Activated CD4-positive, alpha-beta T cell treated with anti-CD3 and anti-CD28 coated beads for 36 hours (primary cell): ENCODE measurements at regions not wholly inside any gene's neighbourhood (a gene's known extent, or its start where the extent isn't known, plus 50 kb on each side); places are given as distances from the start of the nearest gene placed in this dataset.

Experiments
- ATAC-seq: fragments of 200-7000 bp; cut with Tn5 transposase; one replicate; pipeline ENCODE4 v1.10.0; 2021; ENCODE audit warnings: mild to moderate bottlenecking, moderate library complexity
- CTCF ChIA-PET: fragments of 350-600 bp; sonication (Branson Sonifier 250); formaldehyde crosslinking; loops from one replicate; lab custom pipeline; 2021; ENCODE audit warnings: antibody characterized with exemption; lab: Charles Lee
- POLR2A ChIA-PET: fragments of 350-600 bp; sonication (Branson Sonifier 250); formaldehyde crosslinking; loops from one replicate; lab custom pipeline; 2021; ENCODE audit warnings: antibody characterized with exemption, inconsistent platforms; lab: Charles Lee
- DNase-seq: peaks from one replicate; pipeline ENCODE4 v3.0.0-alpha.2; 2020
- H3K27ac Mint-ChIP-seq: one replicate; pipeline ENCODE4 v1.8.0; 2021; ENCODE audit warnings: mixed read lengths
- H3K27me3 Mint-ChIP-seq: one replicate; pipeline ENCODE4 v1.8.0; 2021; ENCODE audit warnings: mixed read lengths
- H3K36me3 Mint-ChIP-seq: one replicate; pipeline ENCODE4 v1.8.0; 2021; ENCODE audit warnings: low read depth, mixed read lengths
- H3K4me1 Mint-ChIP-seq: one replicate; pipeline ENCODE4 v1.8.0; 2021; ENCODE audit warnings: mixed read lengths
- H3K4me3 Mint-ChIP-seq: one replicate; pipeline ENCODE4 v1.8.0; 2021; ENCODE audit warnings: mild to moderate bottlenecking, moderate library complexity, mixed read lengths
- H3K9me3 Mint-ChIP-seq: one replicate; pipeline ENCODE4 v1.8.0; 2021; ENCODE audit warnings: low read depth, mixed read lengths
- intact Hi-C, 2 experiments: fragments of 100-400 bp; cut with DNase I in 1 of 2; cut with micrococcal nuclease in 1 of 2; formaldehyde crosslinking; loops; one replicate each; pipeline versions ENCODE4 v1.14.2 to v1.15.1; 2022 to 2024; cut with DNase I, micrococcal nuclease

GRCh38 chr3:31390466-31390865, 142.3 kb upstream of the STT3B start:
- peaks cover 13% of the 10 kb centered on the region for H3K4me1 Mint-ChIP-seq
- H3K36me3 Mint-ChIP-seq = peaks cover 3% of the 10 kb centered on the region
- DNase-seq (no peak), ATAC-seq (no peak)
- ChIA-PET CTCF (interaction anchor here (0.7 to 1.2 kb wide), 2 partner anchors 23 to 440 kb away, joined by 3 to 4 read pairs; no protein-coding TSS in a partner anchor), POLR2A (no interaction called here)
- no peak overlapping the region for H3K4me3 Mint-ChIP-seq
- intact Hi-C loops = no loop called here
- H3K9me3 Mint-ChIP-seq = peaks cover 6% of the 10 kb centered on the region
- H3K27me3 Mint-ChIP-seq = no peaks in the 10 kb centered on the region
- H3K27ac Mint-ChIP-seq = no peak overlapping the region

GRCh38 chr3:31391150-31391549, 141.6 kb upstream of the STT3B start:
- DNase-seq (no peak), ATAC-seq (no peak)
- intact Hi-C loops = no loop called here
- Mint-ChIP-seq H3K9me3 (peaks cover 6% of the 10 kb centered on the region), H3K36me3 (peaks cover 3% of the 10 kb centered on the region), H3K4me1 (peaks cover 13% of the 10 kb centered on the region), H3K27ac (no peak overlapping the region), H3K4me3 (no peak overlapping the region), H3K27me3 (no peaks in the 10 kb centered on the region)
- CTCF ChIA-PET = interaction anchor here (1.2 kb wide), 1 partner anchor 24 kb away, joined by 4 read pairs; no protein-coding TSS in a partner anchor
- POLR2A ChIA-PET = no interaction called here

DNA sequence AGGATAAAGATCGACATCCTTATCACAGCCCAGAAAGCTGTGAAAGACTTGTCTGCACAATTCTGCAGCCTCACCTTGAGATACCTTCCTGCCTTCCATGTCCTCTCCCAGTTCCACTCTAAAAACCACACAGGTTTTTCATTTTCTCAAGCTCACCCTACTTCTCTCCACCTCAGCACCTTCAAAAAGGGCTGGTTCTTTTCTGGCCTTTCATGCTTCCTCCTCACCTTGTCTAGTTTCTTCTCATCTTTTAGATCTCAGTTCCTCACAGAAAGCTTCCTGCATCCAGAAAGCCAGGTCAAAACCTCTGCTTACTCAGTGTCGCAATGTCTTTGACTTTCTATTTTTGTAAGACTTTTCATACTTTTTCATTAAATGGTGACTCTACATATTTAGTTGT, 140.2 kb upstream of the STT3B start:
- ChIA-PET CTCF (interaction anchor here (0.5 to 1.1 kb wide), 4 partner anchors 9 to 625 kb away, joined by 3 to 4 read pairs (median 3); no protein-coding TSS in a partner anchor), POLR2A (no interaction called here)
- DNase-seq = no peak
- Mint-ChIP-seq H3K27ac (no peak overlapping the region), H3K4me3 (no peak overlapping the region), H3K36me3 (no peaks in the 10 kb centered on the region), H3K9me3 (peaks cover 1% of the 10 kb centered on the region), H3K4me1 (peaks cover 13% of the 10 kb centered on the region), H3K27me3 (no peaks in the 10 kb centered on the region)
- intact Hi-C loops = no loop called here
- no peak for ATAC-seq

- Mint-ChIP-seq H3K4me1 (peaks cover 18% of the 10 kb centered on the region), H3K36me3 (no peaks in the 10 kb centered on the region), H3K9me3 (peaks cover 8% of the 10 kb centered on the region), H3K27me3 (no peaks in the 10 kb centered on the region), H3K4me3 (no peak overlapping the region), H3K27ac (no peak overlapping the region)
- ChIA-PET POLR2A (no interaction called here), CTCF (no interaction called here)
- intact Hi-C loops = no loop called here
- ATAC-seq (no peak), DNase-seq (no peak)
These were observed 133.5 kb upstream of the STT3B start for GRCh38 chr3:31399271-31399670.

DNA sequence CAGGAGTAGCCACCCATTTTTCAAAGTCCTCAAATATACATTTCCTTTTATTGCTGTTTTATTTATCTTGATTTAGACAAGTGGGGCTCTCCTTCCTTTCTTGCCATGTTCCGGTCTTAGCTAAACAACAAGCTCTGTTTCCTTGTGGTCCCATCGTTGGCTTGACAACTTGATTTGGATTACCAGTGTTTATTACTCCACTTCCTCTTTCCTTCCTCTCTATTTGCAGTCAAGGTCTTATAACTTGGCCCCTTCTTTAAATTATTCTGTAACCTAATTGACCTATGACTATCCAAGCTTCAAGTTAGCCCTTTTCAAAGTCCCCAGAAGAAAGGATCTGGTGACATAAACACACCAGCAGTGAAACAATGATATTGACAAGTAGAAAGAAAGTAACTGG, 130.6 kb upstream of the STT3B start:
- Mint-ChIP-seq H3K9me3 (peaks cover 8% of the 10 kb centered on the region), H3K27ac (no peak overlapping the region), H3K27me3 (no peaks in the 10 kb centered on the region), H3K4me3 (no peak overlapping the region), H3K4me1 (peaks cover 20% of the 10 kb centered on the region), H3K36me3 (no peaks in the 10 kb centered on the region)
- ATAC-seq = no peak
- POLR2A ChIA-PET = no interaction called here
- no peak for DNase-seq
- intact Hi-C loops = no loop called here
- CTCF ChIA-PET = interaction anchor here (0.6 to 0.9 kb wide), 3 partner anchors 10 to 544 kb away, joined by 3 read pairs; no protein-coding TSS in a partner anchor

- H3K27me3 Mint-ChIP-seq = no peaks in the 10 kb centered on the region
- H3K4me1 Mint-ChIP-seq = peaks cover 20% of the 10 kb centered on the region
- ATAC-seq (no peak), DNase-seq (no peak)
- no peak overlapping the region for H3K27ac Mint-ChIP-seq
- POLR2A ChIA-PET = no interaction called here
- intact Hi-C loops = no loop called here
- H3K4me3 Mint-ChIP-seq = no peak overlapping the region
- H3K9me3 Mint-ChIP-seq = peaks cover 8% of the 10 kb centered on the region
- no peaks in the 10 kb centered on the region for H3K36me3 Mint-ChIP-seq
- CTCF ChIA-PET = no interaction called here
These were observed 129.5 kb upstream of the STT3B start for GRCh38 chr3:31403197-31403596.

DNA sequence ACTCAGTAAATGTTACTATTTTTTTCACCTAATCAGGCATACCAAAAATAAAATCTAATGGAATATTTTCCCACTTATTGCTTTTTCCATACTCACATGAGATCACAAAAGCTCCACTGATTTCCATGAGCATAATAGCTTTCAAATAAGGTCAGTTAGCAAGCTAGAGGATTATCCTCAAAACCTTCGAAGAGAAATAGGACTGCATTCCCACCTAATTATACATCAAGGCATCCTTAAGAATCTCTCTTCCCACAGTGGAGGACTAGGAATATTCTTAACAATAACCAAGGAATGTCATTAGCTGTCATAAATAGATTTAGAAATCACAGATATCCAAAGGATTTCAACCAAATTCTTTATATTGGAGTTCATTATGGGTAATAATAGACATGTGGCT, 127.9 kb upstream of the STT3B start:
- Mint-ChIP-seq H3K36me3 (no peaks in the 10 kb centered on the region), H3K4me3 (no peak overlapping the region), H3K4me1 (peaks cover 17% of the 10 kb centered on the region), H3K9me3 (peaks cover 4% of the 10 kb centered on the region), H3K27me3 (no peaks in the 10 kb centered on the region), H3K27ac (no peak overlapping the region)
- POLR2A ChIA-PET = no interaction called here
- intact Hi-C loops = no loop called here
- CTCF ChIA-PET = interaction anchor here (0.7 kb wide), 1 partner anchor 39 kb away, joined by 3 read pairs; no protein-coding TSS in a partner anchor
- ATAC-seq (no peak), DNase-seq (no peak)

- DNase-seq (no peak), ATAC-seq (no peak)
- CTCF ChIA-PET = no interaction called here
- no peaks in the 10 kb centered on the region for H3K36me3 Mint-ChIP-seq
- H3K27me3 Mint-ChIP-seq = no peaks in the 10 kb centered on the region
- H3K27ac Mint-ChIP-seq = no peak overlapping the region
- H3K9me3 Mint-ChIP-seq = no peaks in the 10 kb centered on the region
- POLR2A ChIA-PET = no interaction called here
- intact Hi-C loops = no loop called here
- peaks cover 14% of the 10 kb centered on the region for H3K4me1 Mint-ChIP-seq
- H3K4me3 Mint-ChIP-seq = no peak overlapping the region
These were observed 127.2 kb upstream of the STT3B start for GRCh38 chr3:31405515-31405914.

DNA sequence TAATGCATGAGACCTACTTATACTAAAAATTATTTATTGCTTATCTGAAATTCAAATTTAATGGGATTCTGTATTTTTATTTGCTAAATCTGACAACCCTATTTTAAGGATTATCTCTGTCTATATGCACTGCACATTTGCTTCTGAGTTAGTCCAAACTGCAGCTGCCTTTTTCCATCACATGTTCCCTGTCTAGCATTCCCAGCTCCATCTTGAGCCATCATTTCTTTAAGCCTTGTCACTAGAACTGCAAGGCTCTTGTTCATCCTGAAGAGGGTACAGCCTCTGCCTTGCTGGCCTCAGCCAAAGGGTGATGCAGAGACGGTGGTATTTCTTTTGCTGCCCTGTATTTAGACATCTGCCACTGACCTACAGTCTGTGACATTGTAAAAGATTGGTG, 125.8 kb upstream of the STT3B start:
- CTCF ChIA-PET = no interaction called here
- intact Hi-C loops = no loop called here
- no peaks in the 10 kb centered on the region for H3K27me3 Mint-ChIP-seq
- H3K4me3 Mint-ChIP-seq = no peak overlapping the region
- POLR2A ChIA-PET = interaction anchor here (0.5 kb wide), 1 partner anchor 34 kb away, joined by 3 read pairs; no protein-coding TSS in a partner anchor
- DNase-seq (no peak), ATAC-seq (no peak)
- peaks cover 14% of the 10 kb centered on the region for H3K4me1 Mint-ChIP-seq
- no peaks in the 10 kb centered on the region for H3K9me3 Mint-ChIP-seq
- H3K36me3 Mint-ChIP-seq = no peaks in the 10 kb centered on the region
- no peak overlapping the region for H3K27ac Mint-ChIP-seq

GRCh38 chr3:31407665-31408064, 125.1 kb upstream of the STT3B start:
- ATAC-seq (no peak), DNase-seq (no peak)
- POLR2A ChIA-PET = no interaction called here
- peaks cover 11% of the 10 kb centered on the region for H3K4me1 Mint-ChIP-seq
- CTCF ChIA-PET = no interaction called here
- no peaks in the 10 kb centered on the region for H3K36me3 Mint-ChIP-seq
- H3K27me3 Mint-ChIP-seq = no peaks in the 10 kb centered on the region
- H3K27ac Mint-ChIP-seq = no peak overlapping the region
- intact Hi-C loops = no loop called here
- H3K9me3 Mint-ChIP-seq = no peaks in the 10 kb centered on the region
- H3K4me3 Mint-ChIP-seq = no peak overlapping the region

DNA sequence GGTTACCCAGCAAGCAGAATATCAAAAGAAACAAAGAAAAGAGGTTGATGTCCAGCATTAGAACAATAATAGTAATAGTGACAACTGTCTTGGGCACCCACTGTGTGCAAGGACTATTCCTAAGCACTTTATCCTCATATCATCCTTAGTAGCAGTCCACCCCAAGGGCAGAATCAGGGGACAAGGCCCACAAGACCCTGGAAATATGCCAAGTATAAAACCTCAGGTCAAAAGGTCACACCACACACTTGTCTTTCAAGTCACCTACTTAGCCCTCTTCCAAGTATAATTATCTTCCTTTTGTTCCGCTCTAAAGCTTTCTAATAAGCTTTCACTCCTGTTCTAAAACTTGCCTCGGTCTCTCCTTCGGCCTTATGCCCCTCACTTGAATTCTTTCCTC, 124.0 kb upstream of the STT3B start:
- intact Hi-C loops = no loop called here
- H3K27me3 Mint-ChIP-seq = no peaks in the 10 kb centered on the region
- DNase-seq = no peak
- peaks cover 11% of the 10 kb centered on the region for H3K4me1 Mint-ChIP-seq
- no peak for ATAC-seq
- no peaks in the 10 kb centered on the region for H3K36me3 Mint-ChIP-seq
- POLR2A ChIA-PET = no interaction called here
- no peak overlapping the region for H3K27ac Mint-ChIP-seq
- no peaks in the 10 kb centered on the region for H3K9me3 Mint-ChIP-seq
- no peak overlapping the region for H3K4me3 Mint-ChIP-seq
- CTCF ChIA-PET = no interaction called here

- no peaks in the 10 kb centered on the region for H3K36me3 Mint-ChIP-seq
These were observed 123.3 kb upstream of the STT3B start for GRCh38 chr3:31409389-31409788.

More at GRCh38 chr3:31409389-31409788, 123.3 kb upstream of the STT3B start:
- no peak overlapping the region for H3K4me3 Mint-ChIP-seq
- ChIA-PET POLR2A (no interaction called here), CTCF (no interaction called here)
- intact Hi-C loops = no loop called here
- no peaks in the 10 kb centered on the region for H3K9me3 Mint-ChIP-seq
- H3K27me3 Mint-ChIP-seq = no peaks in the 10 kb centered on the region
- no peak for ATAC-seq
- no peak for DNase-seq
- H3K27ac Mint-ChIP-seq = no peak overlapping the region
- H3K4me1 Mint-ChIP-seq = peaks cover 11% of the 10 kb centered on the region
